NCI-H187 (cell line): ENCODE measurements at regions not wholly inside any gene's neighbourhood (a gene's known extent, or its start where the extent isn't known, plus 50 kb on each side); places are given as distances from the start of the nearest gene placed in this dataset.

Source experiments
- DNase-seq, 2 experiments: peaks; one replicate each; lab custom pipeline; 2025; lab: John Stamatoyannopoulos, UW

GRCh38 chr14:66114071-66114470, 372.1 kb upstream of the CCDC196 start:
- DNase-seq: no peak

DNA sequence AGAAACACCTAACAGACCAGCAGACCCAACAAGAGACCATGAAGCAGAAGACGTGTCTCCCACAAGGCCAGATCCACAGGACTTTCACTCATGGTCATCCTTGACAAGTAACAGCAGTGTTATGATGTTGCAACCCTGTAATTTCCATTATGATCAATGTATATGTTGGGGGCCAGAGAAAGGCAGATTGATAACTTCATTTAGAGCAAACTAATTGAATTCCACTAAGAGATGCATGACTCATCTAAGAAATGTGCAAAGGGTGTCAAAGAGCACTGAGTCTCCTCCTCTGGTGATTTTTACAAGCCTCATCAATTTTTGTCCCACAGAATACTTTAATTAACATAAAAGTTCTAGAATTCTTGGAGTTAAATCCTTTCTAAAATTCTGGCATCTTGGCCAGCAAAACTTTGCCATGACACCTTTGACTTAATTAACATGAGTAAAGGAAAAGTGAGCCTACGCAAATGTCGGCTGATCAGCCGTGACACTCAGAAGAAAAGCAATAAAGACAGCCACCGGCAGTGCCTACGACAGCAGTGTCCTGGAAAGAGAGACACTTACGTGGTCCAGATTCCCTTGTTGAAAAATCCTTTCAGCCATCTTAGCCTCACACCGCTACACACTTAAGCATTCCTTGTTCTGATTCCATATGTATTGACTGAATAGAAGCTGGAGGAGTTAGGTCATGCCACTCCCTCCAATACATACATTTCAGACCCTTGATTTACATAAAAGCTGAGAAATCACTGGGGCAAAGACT, 370.2 kb upstream of the CCDC196 start:
- peak; percentile 24 to 42 for DNase-seq

DNA sequence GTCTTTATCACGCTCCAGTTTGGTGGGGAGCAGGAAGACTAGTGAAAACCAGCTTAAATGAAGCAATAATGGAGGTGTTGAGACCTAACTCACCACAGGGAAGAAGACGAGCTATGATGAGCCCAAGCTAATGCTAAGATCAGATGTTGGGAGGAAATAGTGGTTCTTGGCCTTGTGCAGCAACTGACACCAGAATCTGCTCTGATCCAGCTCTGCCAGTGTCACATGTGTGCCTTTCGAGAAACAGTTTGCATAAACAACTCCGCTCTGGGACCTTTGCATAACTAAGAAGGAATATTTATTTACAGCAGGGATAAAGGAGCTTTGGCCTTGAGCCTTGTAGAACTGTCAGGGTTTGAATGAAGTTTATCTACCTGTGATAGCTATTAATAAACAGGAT, 369.4 kb upstream of the CCDC196 start:
- DNase-seq: no peak

DNA sequence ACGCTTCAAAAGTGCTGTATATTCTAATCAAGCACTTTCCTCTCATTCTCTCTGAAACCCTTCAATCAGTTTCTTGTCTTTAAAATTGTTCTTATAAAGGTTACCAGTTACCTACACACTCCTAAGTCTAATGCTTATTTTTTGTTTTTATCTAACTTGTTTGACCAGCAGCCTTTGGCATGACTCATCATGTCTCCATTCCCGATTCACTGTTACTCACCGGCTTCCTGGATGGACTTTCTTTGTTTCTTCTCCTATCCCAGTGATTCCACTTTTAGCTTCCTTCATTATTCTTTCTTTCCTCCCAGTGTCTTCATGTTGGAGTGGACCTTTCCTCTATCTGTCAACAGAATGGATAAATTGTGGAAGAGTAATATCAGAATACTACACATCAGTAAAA, 368.6 kb upstream of the CCDC196 start:
- DNase-seq: no peak

GRCh38 chr14:66119606-66120231, 366.5 kb upstream of the CCDC196 start:
- DNase-seq: no peak

DNA sequence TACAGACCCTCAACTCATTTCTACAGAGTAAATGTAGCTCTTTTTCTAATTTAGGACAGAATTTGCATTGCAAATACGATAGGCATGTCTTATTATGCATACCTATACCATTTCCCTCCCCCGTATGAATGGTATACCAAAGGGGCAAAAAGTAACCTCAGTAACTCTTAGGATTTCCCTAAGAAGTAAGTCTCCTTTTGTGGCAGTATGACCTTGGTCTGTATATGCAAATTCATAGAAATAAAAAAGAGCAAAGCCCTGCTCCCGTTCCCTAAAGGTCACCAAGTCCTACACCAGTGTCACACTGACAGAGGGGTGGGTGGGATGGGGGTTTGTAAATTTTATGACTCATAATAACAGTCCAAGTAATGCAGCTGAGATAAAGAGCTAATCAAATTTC, 365.8 kb upstream of the CCDC196 start:
- DNase-seq: no peak

GRCh38 chr14:66121859-66122258, 364.3 kb upstream of the CCDC196 start:
- DNase-seq: no peak

- DNase-seq: no peak
These were observed 356.9 kb upstream of the CCDC196 start for GRCh38 chr14:66129224-66129623.

DNA sequence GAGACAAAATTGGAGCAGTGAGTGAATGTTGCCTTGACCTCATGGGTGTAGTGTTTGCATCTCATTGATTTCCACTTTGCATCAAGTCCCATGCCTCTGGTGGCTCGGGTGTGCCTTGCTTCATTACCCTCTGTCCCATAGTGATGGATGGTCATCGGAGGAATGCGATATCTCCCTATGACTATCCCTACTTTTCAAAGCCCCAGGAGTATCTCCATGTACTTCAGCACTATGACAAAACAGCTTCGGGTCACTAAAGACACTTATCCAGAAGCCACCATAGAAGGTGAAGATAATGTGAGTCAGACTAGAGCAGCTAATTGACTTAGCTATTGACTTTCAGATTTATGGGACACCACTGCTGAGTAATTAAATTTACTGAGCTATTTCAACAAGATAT, 355.1 kb upstream of the CCDC196 start:
- DNase-seq: no peak

GRCh38 chr14:66133666-66134065, 352.5 kb upstream of the CCDC196 start:
- DNase-seq: no peak

DNA sequence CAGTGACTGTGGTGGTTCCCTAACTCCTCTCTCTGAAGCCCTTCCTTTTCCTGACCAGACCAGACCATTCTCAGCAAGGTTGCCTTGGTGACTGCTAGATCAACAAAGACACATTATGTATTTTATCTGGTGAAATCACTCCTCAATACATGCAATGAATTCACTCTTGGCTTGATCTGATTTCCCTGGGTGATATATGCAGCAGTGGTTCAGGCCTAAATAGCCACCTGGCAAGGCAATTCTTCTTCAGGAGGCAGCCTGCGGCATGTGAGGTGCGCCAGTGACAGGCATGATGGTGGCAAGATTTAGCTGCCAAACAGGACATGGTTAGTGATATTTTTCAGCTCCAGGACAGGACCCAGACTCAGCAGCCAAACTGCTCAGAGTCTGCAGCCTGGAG, 350.3 kb upstream of the CCDC196 start:
- no peak for DNase-seq

DNA sequence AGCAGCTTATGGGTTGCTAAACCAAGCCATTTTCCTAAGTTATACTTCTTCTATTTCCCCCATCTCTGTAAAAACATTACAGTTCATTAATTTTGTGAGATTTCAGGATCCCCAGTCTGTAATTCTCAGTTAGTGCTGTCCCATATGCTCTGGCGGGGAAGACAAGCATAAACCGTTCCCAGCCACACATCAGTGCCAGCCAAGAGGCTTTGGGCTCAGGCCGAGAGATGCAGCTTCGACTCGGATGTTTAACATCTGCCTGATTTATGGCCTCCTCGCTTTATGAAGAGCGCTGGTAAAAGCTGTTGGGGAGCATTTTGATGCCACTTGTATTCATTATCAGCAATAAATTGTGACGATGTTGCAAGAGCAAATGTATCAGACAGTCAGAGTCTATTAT, 349.1 kb upstream of the CCDC196 start:
- peak; percentile 91 to 92 for DNase-seq

- no peak for DNase-seq
These were observed 346.7 kb upstream of the CCDC196 start for GRCh38 chr14:66139432-66139831.

DNA sequence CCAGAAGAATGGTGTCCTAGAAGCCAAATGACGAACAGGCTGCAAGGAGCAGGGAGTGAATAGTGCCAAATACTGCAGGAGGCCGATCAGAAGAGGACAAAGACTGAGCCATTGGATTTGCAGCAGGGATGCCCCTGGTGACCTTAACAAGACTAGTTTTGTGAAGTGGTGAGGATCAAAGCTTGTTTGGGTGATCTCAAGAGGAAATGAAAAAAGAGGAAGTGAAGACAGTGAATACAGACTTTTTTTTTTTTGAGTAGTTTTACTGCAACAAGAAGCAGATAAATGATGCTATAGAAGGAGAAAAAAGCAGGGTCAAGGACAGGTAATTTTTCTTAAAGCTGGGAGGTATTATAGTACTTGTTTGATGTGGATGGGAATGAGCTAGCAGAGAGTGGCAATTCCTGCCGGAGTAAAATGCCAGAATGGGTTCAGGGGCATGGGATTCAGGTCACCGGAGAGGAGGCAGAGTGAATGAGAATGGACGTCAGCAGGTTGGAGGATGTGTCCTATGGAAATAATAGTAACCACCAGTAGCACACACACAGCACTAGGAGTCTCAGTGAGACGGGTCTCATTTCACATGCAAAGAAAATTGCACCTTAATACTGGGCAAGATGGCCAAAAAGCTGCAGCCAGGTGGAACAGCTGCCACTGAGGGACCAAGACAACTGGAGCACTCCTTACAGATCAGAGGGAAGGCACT, 345.8 kb upstream of the CCDC196 start:
- no peak for DNase-seq

DNA sequence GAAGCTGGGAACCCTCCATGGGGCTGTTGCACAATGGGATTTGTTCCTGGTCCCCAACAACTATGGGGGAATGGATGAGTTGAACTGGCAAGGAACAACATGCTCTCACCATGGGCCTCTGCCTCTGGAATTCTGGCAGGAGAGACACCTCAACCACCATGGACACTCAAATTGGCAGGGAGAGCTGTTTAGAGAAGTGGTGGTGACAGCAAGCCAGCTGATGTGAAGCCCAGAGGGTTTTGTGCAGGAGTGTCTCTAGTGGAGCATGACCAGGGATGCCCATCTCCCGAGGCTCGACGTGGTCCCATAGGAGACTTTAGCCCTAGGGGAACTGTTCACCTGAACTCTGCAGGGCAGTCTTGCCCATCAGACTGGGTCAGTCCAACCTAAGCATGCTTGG, 345.2 kb upstream of the CCDC196 start:
- no peak for DNase-seq

DNA sequence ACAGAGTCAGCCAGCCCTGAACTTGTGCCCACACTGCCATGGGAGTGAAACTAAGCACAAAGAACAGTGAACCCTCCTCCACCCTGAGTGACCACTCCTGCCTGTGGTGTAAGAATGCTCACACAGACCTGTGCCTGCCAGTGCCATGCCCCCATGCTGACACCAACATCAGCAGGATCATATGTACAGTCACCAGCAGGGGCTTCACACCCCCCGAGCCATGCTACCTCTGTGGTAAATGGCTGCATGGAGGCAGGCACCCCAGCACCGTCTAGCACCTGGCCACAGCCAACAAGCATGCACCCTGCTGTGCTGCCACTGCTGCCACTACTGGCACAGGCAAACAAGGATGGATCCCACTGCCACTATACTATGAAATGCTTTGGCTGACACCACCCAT, 344.4 kb upstream of the CCDC196 start:
- DNase-seq: no peak

- DNase-seq: no peak
These were observed 342.6 kb upstream of the CCDC196 start for GRCh38 chr14:66143387-66144112.

- DNase-seq: no peak
These were observed 333.9 kb upstream of the CCDC196 start for GRCh38 chr14:66152302-66152701.

DNA sequence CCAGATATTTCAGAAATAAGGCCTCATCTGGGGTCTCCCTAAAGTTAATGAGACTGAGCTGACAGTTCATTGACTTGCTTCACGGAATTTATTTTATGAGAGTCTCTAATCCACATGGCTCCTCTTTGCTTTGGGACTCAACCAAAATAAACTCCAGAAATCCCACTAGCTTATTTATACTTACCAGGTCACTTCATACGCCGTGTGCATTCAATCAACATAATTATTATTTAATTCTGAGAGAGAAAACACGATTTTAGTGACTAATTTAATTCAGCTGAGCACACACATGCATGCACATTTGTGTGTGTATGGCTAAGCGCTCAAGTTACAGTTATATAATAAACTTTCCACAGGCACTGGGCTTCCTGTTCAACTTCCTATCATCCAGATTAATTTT, 333.4 kb upstream of the CCDC196 start:
- DNase-seq: no peak

- DNase-seq: no peak
These were observed 323.1 kb upstream of the CCDC196 start for GRCh38 chr14:66163023-66163422.

GRCh38 chr14:66165337-66165736, 320.8 kb upstream of the CCDC196 start:
- no peak for DNase-seq

- DNase-seq: no peak
These were observed 311.7 kb upstream of the CCDC196 start for GRCh38 chr14:66174453-66174891.

GRCh38 chr14:66177935-66178334, 308.2 kb upstream of the CCDC196 start:
- no peak for DNase-seq
